Activated naive CD4-positive, alpha-beta T cell treated with anti-CD3 and anti-CD28 coated beads, Interleukin-2, amount 10 ng/mL, durations not matched to agents 7 days and 5 days (primary cell): ENCODE measurements at regions not wholly inside any gene's neighbourhood (a gene's known extent, or its start where the extent isn't known, plus 50 kb on each side); places are given as distances from the start of the nearest gene placed in this dataset.
A peak's percentile ranks its signal among the peaks of the same experiment; 100 is the strongest.

Experiments used
- CTCF ChIA-PET: fragments of 350-600 bp; sonication (Branson Sonifier 250); formaldehyde crosslinking; loops from one replicate; lab custom pipeline; 2021; ENCODE audit warnings: antibody characterized with exemption; lab: Charles Lee
- DNase-seq: peaks from one replicate; pipeline ENCODE4 v3.0.0-alpha.2; 2020
- H3K27ac Mint-ChIP-seq: one replicate; pipeline ENCODE4 v1.8.0; 2021; ENCODE audit warnings: mild to moderate bottlenecking, moderate library complexity, mixed read lengths
- H3K27me3 Mint-ChIP-seq: one replicate; pipeline ENCODE4 v1.8.0; 2021; ENCODE audit warnings: mild to moderate bottlenecking, mixed read lengths
- H3K36me3 Mint-ChIP-seq: one replicate; pipeline ENCODE4 v1.8.0; 2021; ENCODE audit warnings: mixed read lengths
- H3K4me1 Mint-ChIP-seq: one replicate; pipeline ENCODE4 v1.8.0; 2021; ENCODE audit warnings: mixed read lengths
- H3K4me3 Mint-ChIP-seq: one replicate; pipeline ENCODE4 v1.8.0; 2021; ENCODE audit warnings: mild to moderate bottlenecking, moderate library complexity, mixed read lengths
- H3K9me3 Mint-ChIP-seq: one replicate; pipeline ENCODE4 v1.8.0; 2021; ENCODE audit warnings: mixed read lengths

GRCh38 chr13:48761256-48761655 lies 107.5 kb downstream of the CYSLTR2 start:
- peaks cover 2% of the 10 kb centered on the region for H3K36me3 Mint-ChIP-seq
- H3K27me3 Mint-ChIP-seq, result peaks cover 29% of the 10 kb centered on the region
- no peaks in the 10 kb centered on the region for H3K4me1 Mint-ChIP-seq
- H3K4me3 Mint-ChIP-seq, result no peak overlapping the region
- CTCF ChIA-PET, result interaction anchor here (1.4 kb wide), 1 partner anchor 164 kb away, joined by 5 read pairs; no protein-coding TSS in a partner anchor
- no peak for DNase-seq
- peaks cover 25% of the 10 kb centered on the region for H3K9me3 Mint-ChIP-seq
- H3K27ac Mint-ChIP-seq, result no peak overlapping the region

GRCh38 chr13:48769107-48769704 lies 115.5 kb downstream of the CYSLTR2 start:
- peak; percentile 88 for DNase-seq
- CTCF ChIA-PET, result interaction anchor here (0.6 to 6.9 kb wide), 17 partner anchors 9 to 691 kb away, joined by 3 to 115 read pairs (median 4); no protein-coding TSS in a partner anchor
- peaks cover 26% of the 10 kb centered on the region for H3K4me1 Mint-ChIP-seq
- H3K9me3 Mint-ChIP-seq, result peaks cover 14% of the 10 kb centered on the region
- peaks cover 26% of the 10 kb centered on the region for H3K27me3 Mint-ChIP-seq
- H3K4me3 Mint-ChIP-seq, result no peak overlapping the region
- H3K36me3 Mint-ChIP-seq, result peaks cover 2% of the 10 kb centered on the region
- H3K27ac Mint-ChIP-seq, result no peak overlapping the region

DNA sequence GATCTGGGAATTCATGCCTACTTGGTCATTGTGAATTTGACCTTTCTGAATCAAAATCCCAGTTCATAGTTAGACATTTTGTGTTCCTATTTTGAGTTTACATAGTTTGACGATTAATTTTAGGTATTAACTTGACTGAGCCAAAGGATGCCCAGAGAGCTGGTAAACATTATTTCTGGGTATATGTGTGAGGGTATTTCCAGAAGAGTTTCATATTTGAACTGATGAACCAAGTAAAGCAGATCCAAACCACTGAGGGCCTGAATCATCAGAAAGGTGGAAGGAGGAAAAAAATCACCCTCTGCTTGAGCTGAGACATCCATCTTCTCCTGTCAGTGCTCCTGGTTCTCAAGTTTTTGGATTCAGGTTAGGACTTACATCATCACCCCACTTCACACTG lies 116.6 kb downstream of the CYSLTR2 start:
- Mint-ChIP-seq H3K4me3 (no peak overlapping the region), H3K27me3 (peaks cover 31% of the 10 kb centered on the region), H3K9me3 (peaks cover 6% of the 10 kb centered on the region), H3K27ac (no peak overlapping the region), H3K4me1 (peaks cover 26% of the 10 kb centered on the region), H3K36me3 (peaks cover 2% of the 10 kb centered on the region)
- CTCF ChIA-PET, result interaction anchor here (0.8 to 6.9 kb wide), 10 partner anchors 18 to 437 kb away, joined by 3 to 115 read pairs (median 5); no protein-coding TSS in a partner anchor
- DNase-seq, result no peak

DNA sequence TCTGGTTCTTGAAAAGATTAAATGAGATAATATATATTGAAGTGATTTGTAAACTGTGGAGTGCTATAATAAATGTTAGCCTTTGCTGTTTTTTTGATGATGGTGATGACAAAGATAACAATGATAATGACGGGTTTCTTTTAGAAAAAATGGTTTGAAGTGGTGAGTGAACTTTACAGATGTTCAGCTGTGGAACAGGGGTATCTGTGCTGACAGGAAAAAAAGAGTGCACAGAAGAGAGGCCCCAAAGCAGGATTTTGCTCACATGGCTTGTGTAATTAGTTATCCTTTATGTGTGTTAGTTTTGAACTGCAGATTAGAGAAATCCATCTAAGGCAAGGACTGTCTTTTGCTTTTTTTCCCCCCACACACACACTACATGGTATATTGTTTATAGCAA lies 119.2 kb downstream of the CYSLTR2 start:
- no peak for DNase-seq
- no peaks in the 10 kb centered on the region for H3K36me3 Mint-ChIP-seq
- peaks cover 26% of the 10 kb centered on the region for H3K4me1 Mint-ChIP-seq
- peaks cover 30% of the 10 kb centered on the region for H3K27me3 Mint-ChIP-seq
- H3K9me3 Mint-ChIP-seq, result no peaks in the 10 kb centered on the region
- CTCF ChIA-PET, result interaction anchor here (0.6 to 6.9 kb wide), 4 partner anchors 22 to 177 kb away, joined by 4 to 115 read pairs (median 5); no protein-coding TSS in a partner anchor
- H3K4me3 Mint-ChIP-seq, result no peak overlapping the region
- H3K27ac Mint-ChIP-seq, result no peak overlapping the region

DNA sequence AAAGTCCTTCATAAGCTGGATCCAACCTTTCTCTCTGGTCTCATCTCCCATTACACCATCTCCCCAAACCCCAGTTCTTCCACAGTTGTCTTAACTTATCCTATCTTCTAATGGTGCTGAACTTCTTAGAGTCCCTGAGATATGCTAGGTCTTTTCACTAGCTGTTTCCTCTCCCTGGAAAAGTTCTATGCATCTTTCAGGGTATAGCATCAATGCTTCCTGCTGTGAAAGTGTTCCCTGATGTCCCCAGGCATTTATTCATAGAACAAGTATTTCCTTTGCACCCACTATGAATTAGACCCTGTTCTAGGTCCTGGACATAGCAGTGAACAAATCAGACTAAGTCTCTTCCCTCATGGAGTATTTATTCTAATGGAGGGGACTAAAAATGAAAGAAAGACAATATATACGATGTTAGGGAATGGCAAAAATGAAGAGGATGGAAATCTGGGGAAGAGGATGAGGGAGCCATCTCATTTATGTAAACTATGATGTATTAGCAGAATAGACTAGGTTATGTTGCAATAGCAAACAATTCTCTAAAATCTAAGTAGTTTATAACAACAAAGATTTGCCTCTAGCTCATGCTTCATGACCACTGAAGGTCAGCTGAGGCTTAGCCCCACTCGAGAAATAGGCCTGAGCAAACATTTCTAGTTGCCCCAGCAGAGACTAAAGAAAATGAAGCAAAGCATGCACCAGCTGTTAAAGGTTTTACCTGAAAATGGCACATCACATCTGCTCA lies 120.0 kb downstream of the CYSLTR2 start:
- CTCF ChIA-PET, result interaction anchor here (0.6 kb wide), 1 partner anchor 161 kb away, joined by 4 read pairs; no protein-coding TSS in a partner anchor
- Mint-ChIP-seq H3K4me3 (no peak overlapping the region), H3K4me1 (peaks cover 26% of the 10 kb centered on the region), H3K9me3 (no peaks in the 10 kb centered on the region), H3K27me3 (peaks cover 26% of the 10 kb centered on the region), H3K27ac (no peak overlapping the region), H3K36me3 (no peaks in the 10 kb centered on the region)
- no peak for DNase-seq

DNA sequence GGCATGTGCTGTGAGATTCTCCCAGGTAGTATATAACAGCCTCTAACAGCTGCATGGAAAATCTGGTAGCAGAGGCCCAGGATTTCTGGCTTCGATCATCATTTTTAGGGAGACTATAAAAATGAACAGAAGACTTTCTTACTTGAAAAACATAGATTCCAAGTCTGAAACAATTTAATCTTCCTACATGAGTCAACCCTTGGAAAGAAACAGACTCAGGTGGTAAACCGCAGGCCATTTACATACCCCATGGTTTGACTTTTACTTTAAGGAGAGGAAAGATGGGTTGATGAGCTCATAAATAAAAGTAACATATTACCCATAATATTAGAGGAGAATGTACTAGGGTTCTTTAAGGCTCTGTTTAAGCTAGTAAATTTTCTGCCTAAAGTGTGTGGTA lies 121.6 kb downstream of the CYSLTR2 start:
- DNase-seq, result no peak
- CTCF ChIA-PET, result no interaction called here
- Mint-ChIP-seq H3K4me3 (no peak overlapping the region), H3K36me3 (no peaks in the 10 kb centered on the region), H3K4me1 (peaks cover 18% of the 10 kb centered on the region), H3K27me3 (peaks cover 22% of the 10 kb centered on the region), H3K27ac (no peak overlapping the region), H3K9me3 (peaks cover 8% of the 10 kb centered on the region)

- Mint-ChIP-seq H3K27ac (no peak overlapping the region), H3K4me1 (peaks cover 18% of the 10 kb centered on the region), H3K36me3 (no peaks in the 10 kb centered on the region), H3K9me3 (peaks cover 9% of the 10 kb centered on the region), H3K4me3 (no peak overlapping the region), H3K27me3 (peaks cover 22% of the 10 kb centered on the region)
- no peak for DNase-seq
- CTCF ChIA-PET, result no interaction called here
Observed at GRCh38 chr13:48775804-48776203, 122.1 kb downstream of the CYSLTR2 start.

DNA sequence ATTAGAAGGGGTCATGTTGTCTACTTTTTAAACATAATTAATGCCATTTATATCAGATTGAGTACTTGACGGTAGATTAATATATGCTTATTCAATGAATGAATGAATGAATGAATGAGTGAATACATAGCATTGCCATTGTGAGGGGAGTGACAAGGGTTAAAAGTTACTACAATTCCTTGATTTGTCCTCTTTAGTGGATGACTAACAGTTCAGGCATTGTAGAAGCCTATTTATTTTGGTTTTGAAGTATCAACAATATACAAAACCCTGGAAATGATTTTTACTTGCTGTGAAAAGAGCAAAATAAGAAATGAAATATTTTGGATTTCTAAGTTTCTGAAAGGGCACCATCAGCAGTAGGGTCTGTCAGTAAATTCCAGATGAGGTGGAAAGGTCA lies 122.7 kb downstream of the CYSLTR2 start:
- H3K9me3 Mint-ChIP-seq, result peaks cover 12% of the 10 kb centered on the region
- no peak for DNase-seq
- no peak overlapping the region for H3K27ac Mint-ChIP-seq
- peaks cover 17% of the 10 kb centered on the region for H3K27me3 Mint-ChIP-seq
- peaks cover 18% of the 10 kb centered on the region for H3K4me1 Mint-ChIP-seq
- CTCF ChIA-PET, result no interaction called here
- H3K36me3 Mint-ChIP-seq, result no peaks in the 10 kb centered on the region
- H3K4me3 Mint-ChIP-seq, result no peak overlapping the region

- Mint-ChIP-seq H3K4me1 (peaks cover under 1% of the 10 kb centered on the region), H3K9me3 (peaks cover 16% of the 10 kb centered on the region), H3K27ac (no peak overlapping the region), H3K36me3 (no peaks in the 10 kb centered on the region), H3K27me3 (peaks cover 20% of the 10 kb centered on the region), H3K4me3 (no peak overlapping the region)
- CTCF ChIA-PET, result interaction anchor here (1.0 kb wide), 1 partner anchor 9 kb away, joined by 4 read pairs; no protein-coding TSS in a partner anchor
- no peak for DNase-seq
Observed at GRCh38 chr13:48778610-48779009, 124.9 kb downstream of the CYSLTR2 start.

DNA sequence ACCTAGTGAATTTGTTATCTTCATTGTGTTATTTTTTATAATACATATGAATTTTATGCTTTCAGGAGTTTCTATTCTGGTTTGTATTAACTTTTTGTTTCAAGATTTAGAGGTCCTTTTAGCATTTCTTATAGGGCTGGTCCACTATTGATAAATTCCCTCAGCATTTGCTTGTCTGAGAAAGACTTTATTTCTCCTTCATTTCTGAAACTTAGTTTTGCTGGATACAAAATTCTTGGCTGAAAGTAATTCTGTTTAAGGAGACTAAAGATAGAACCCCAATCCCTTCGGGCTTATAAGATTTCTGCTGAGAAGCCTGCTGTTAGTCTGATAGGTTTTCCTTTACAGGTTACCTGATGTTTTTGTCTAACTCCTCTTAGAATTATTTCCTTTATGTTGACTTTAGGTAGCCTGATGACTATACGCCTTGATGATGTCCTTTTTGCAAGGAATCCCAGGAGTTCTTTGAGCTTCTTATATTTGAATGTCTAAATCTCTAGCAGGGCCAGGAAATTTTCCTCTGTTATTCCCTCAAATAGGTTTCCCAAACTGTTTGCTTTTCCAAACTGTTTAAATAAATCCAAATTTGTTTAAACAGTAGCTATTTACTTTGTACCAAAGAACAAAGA lies 127.1 kb downstream of the CYSLTR2 start:
- Mint-ChIP-seq H3K36me3 (no peaks in the 10 kb centered on the region), H3K9me3 (peaks cover 16% of the 10 kb centered on the region), H3K4me3 (no peak overlapping the region), H3K27me3 (peaks cover 13% of the 10 kb centered on the region), H3K4me1 (no peaks in the 10 kb centered on the region), H3K27ac (no peak overlapping the region)
- DNase-seq, result no peak
- CTCF ChIA-PET, result no interaction called here

DNA sequence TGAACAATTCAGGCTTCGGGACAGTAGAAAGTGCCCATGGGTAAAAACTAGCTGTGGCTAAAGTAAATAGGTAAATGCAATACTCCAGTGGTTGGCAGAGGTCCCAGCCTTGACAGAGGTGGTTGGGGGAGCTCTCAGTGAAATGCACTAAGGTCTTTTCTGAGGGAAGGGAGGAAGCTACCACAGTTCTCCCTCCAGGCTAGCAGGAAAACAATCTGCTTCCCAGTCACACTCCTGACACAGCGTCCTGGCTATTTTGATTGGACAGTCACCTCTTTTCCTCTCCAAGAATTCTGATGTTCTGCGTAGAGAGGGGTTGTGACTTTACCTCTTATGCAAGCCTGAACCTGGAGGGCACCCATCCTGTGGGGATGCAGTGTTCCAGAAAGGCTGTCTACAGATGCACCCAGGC lies 128.7 kb downstream of the CYSLTR2 start:
- no peaks in the 10 kb centered on the region for H3K4me1 Mint-ChIP-seq
- CTCF ChIA-PET, result interaction anchor here (1.2 kb wide), 1 partner anchor 201 kb away, joined by 3 read pairs; no protein-coding TSS in a partner anchor
- no peak for DNase-seq
- H3K4me3 Mint-ChIP-seq, result no peak overlapping the region
- no peak overlapping the region for H3K27ac Mint-ChIP-seq
- H3K36me3 Mint-ChIP-seq, result no peaks in the 10 kb centered on the region
- peaks cover 16% of the 10 kb centered on the region for H3K27me3 Mint-ChIP-seq
- H3K9me3 Mint-ChIP-seq, result peaks cover 16% of the 10 kb centered on the region

GRCh38 chr13:48783181-48783630 lies 129.5 kb downstream of the CYSLTR2 start:
- Mint-ChIP-seq H3K36me3 (no peaks in the 10 kb centered on the region), H3K27me3 (peaks cover 14% of the 10 kb centered on the region), H3K27ac (no peak overlapping the region), H3K4me1 (no peaks in the 10 kb centered on the region), H3K9me3 (peaks cover 16% of the 10 kb centered on the region), H3K4me3 (no peak overlapping the region)
- no peak for DNase-seq
- CTCF ChIA-PET, result interaction anchor here (1.2 to 1.4 kb wide), 2 partner anchors 12 to 202 kb away, joined by 3 to 4 read pairs; no protein-coding TSS in a partner anchor

- Mint-ChIP-seq H3K27ac (no peak overlapping the region), H3K4me3 (no peak overlapping the region), H3K9me3 (peaks cover 16% of the 10 kb centered on the region), H3K27me3 (peaks cover 14% of the 10 kb centered on the region), H3K4me1 (no peaks in the 10 kb centered on the region), H3K36me3 (no peaks in the 10 kb centered on the region)
- no peak for DNase-seq
- CTCF ChIA-PET, result interaction anchor here (0.9 to 1.4 kb wide), 2 partner anchors 9 to 12 kb away, joined by 3 to 4 read pairs; no protein-coding TSS in a partner anchor
Observed at GRCh38 chr13:48783695-48784230, 130.0 kb downstream of the CYSLTR2 start.
